ENCODE measurements at regions not wholly inside any gene's neighbourhood (a gene's known extent, or its start where the extent isn't known, plus 50 kb on each side); places are given as distances from the start of the nearest gene placed in this dataset.

GRCh38 chr1:8082945-8083344 is 56.8 kb upstream of the ERRFI1 start:
- Histone ChIP-seq H3K4me1 (ENCODE audit: control insufficient read depth, insufficient read depth, low read length) (peaks cover 45% of the 10 kb centered on the region), H3K4me3 (ENCODE audit: low read depth in 2 of 2, low read length in 2 of 2) (no peak overlapping the region), H3K27me3 (ENCODE audit: control insufficient read depth, insufficient read depth, low read length) (no peaks in the 10 kb centered on the region), H3K36me3 (ENCODE audit: control insufficient read depth, insufficient read depth, low read length) (no peaks in the 10 kb centered on the region), H3K9me3 (ENCODE audit: control insufficient read depth, insufficient read depth, low read depth, low read length) (peaks cover 8% of the 10 kb centered on the region; the same call in 1 of the 2 replicates), H3K27ac (ENCODE audit: low read length) (peak overlapping the region; percentile 100)
- ChIA-PET POLR2A (interaction anchor here (0.6 to 1.6 kb wide), 7 partner anchors 9 to 169 kb away, joined by 3 to 8 read pairs (median 5); no protein-coding TSS in a partner anchor), CTCF (interaction anchor here (0.6 kb wide), 3 partner anchors 10 to 233 kb away, joined by 4 to 5 read pairs (median 4); no protein-coding TSS in a partner anchor)
- ATAC-seq (peak; percentile 32; the same call in 1 of the 2 replicates), DNase-seq (ENCODE audit: low read depth, low spot score) (no peak)
- BruUV-seq (replicated peaks): no TSS peak
- intact Hi-C loops (cut with micrococcal nuclease; ENCODE audit: unreplicated experiment): no loop called here
- TF ChIP-seq CTCF (IDR thresholded peaks at IDR 0.05) (no peak), TCF7L2 (IDR thresholded peaks at IDR 0.05; ENCODE audit: low read depth, low read length) (no peak), SIN3A (IDR thresholded peaks at IDR 0.05; ENCODE audit: borderline replicate concordance, insufficient read depth, low read depth, low read length) (no peak), POLR2AphosphoS5 (IDR thresholded peaks at IDR 0.05; ENCODE audit: low read depth, low read length) (no peak), REST (IDR thresholded peaks at IDR 0.05; ENCODE audit: insufficient read depth in 1 of 2, low read depth in 2 of 2, low read length in 1 of 2) (no peak)
- in situ Hi-C loops (cut with HindIII; ENCODE audit: low pct_unique_long_range_greater_than_20kb, low sequenced_read_pairs): loop anchor here (25.0 kb wide), 1 partner anchor 229 kb away; the partner anchor contains the start of gene SLC45A1

GRCh38 chr1:8078176-8078671 is 52.1 kb upstream of the ERRFI1 start:
- H3K4me3 ChIP-seq (ENCODE audit: low read depth in 2 of 2, low read length in 2 of 2): peak overlapping the region in 1 of 2 experiments; percentile 5; a peak in 1 of 4 replicates
- no peaks in the 10 kb centered on the region for H3K9me3 ChIP-seq (ENCODE audit: control insufficient read depth, insufficient read depth, low read depth, low read length)
- BruUV-seq (replicated peaks): no TSS peak
- H3K4me1 ChIP-seq (ENCODE audit: control insufficient read depth, insufficient read depth, low read length): peaks cover 71% of the 10 kb centered on the region
- intact Hi-C loops (cut with micrococcal nuclease; ENCODE audit: unreplicated experiment): no loop called here
- no peak for DNase-seq (ENCODE audit: low read depth, low spot score)
- POLR2A ChIA-PET: interaction anchor here (1.0 to 1.7 kb wide), 6 partner anchors 16 to 57 kb away, joined by 3 to 7 read pairs (median 3); no protein-coding TSS in a partner anchor
- no peaks in the 10 kb centered on the region for H3K27me3 ChIP-seq (ENCODE audit: control insufficient read depth, insufficient read depth, low read length)
- no peaks in the 10 kb centered on the region for H3K36me3 ChIP-seq (ENCODE audit: control insufficient read depth, insufficient read depth, low read length)
- TF ChIP-seq POLR2AphosphoS5 (IDR thresholded peaks at IDR 0.05; ENCODE audit: low read depth, low read length) (peak; percentile 25; the same call in 1 of the 2 replicates), TCF7L2 (IDR thresholded peaks at IDR 0.05; ENCODE audit: low read depth, low read length) (no peak; the same call in 1 of the 2 replicates), SIN3A (IDR thresholded peaks at IDR 0.05; ENCODE audit: borderline replicate concordance, insufficient read depth, low read depth, low read length) (no peak), CTCF (IDR thresholded peaks at IDR 0.05) (no peak)
- ATAC-seq: peak; percentile 54
- in situ Hi-C loops (cut with HindIII; ENCODE audit: low pct_unique_long_range_greater_than_20kb, low sequenced_read_pairs): loop anchor here (25.0 kb wide), 1 partner anchor 234 kb away; the partner anchor contains the start of gene SLC45A1
- CTCF ChIA-PET: interaction anchor here (0.6 to 1.0 kb wide), 3 partner anchors 37 to 160 kb away, joined by 3 to 6 read pairs (median 4); no protein-coding TSS in a partner anchor
- peak overlapping the region; percentile 100 for H3K27ac ChIP-seq (ENCODE audit: low read length)
